ACC112 (cell line): ENCODE measurements at regions not wholly inside any gene's neighbourhood (a gene's known extent, or its start where the extent isn't known, plus 50 kb on each side); places are given as distances from the start of the nearest gene placed in this dataset.

Experiments used
- H2AFZ ChIP-seq: fragments of 200-600 bp; sonication (generic); one replicate; pipeline ENCODE4 v1.6.0; 2017; ENCODE audit warnings: antibody characterized with exemption, low read length; ENCODE audit not compliant: unreplicated experiment
- H3K27ac ChIP-seq: fragments of 200-600 bp; sonication (generic); 2 replicates; pipeline ENCODE4 v1.5.1; 2014; ENCODE audit warnings: low read depth, mild to moderate bottlenecking, antibody characterized with exemption, low read length, moderate library complexity
- H3K27me3 ChIP-seq: fragments of 200-600 bp; sonication (generic); 2 replicates; pipeline ENCODE4 v1.6.1; 2014; ENCODE audit warnings: mild to moderate bottlenecking, antibody characterized with exemption, low read length, moderate library complexity, mixed read lengths; ENCODE audit not compliant: insufficient read depth
- H3K36me3 ChIP-seq: fragments of 200-600 bp; sonication (generic); 2 replicates; pipeline ENCODE4 v1.6.1; 2016; ENCODE audit warnings: mild to moderate bottlenecking, antibody characterized with exemption, low read length, moderate library complexity, mixed read lengths; ENCODE audit not compliant: insufficient read depth
- H3K4me1 ChIP-seq: fragments of 200-600 bp; sonication (generic); one replicate; pipeline ENCODE4 v1.6.1; 2016; ENCODE audit warnings: low read length, mixed read lengths; ENCODE audit not compliant: insufficient read depth, unreplicated experiment, control insufficient read depth
- H3K4me3 ChIP-seq: fragments of 200-600 bp; sonication (generic); 2 replicates; pipeline ENCODE4 v1.5.1; 2014; ENCODE audit warnings: mild to moderate bottlenecking, low read depth, low read length
- H3K79me2 ChIP-seq: fragments of 200-600 bp; sonication (generic); one replicate; pipeline ENCODE4 v1.6.0; 2016; ENCODE audit warnings: low read length; ENCODE audit not compliant: control insufficient read depth, unreplicated experiment, insufficient read depth

GRCh38 chr1:192925609-192926008 lies 116.8 kb downstream of the RGS2 start:
- no peak overlapping the region for H3K4me3 ChIP-seq
- no peaks in the 10 kb centered on the region for H3K27me3 ChIP-seq
- H3K4me1 ChIP-seq: no peaks in the 10 kb centered on the region
- H3K36me3 ChIP-seq: no peaks in the 10 kb centered on the region
- no peaks in the 10 kb centered on the region for H3K79me2 ChIP-seq
- no peak overlapping the region for H2AFZ ChIP-seq
- H3K27ac ChIP-seq: no peak overlapping the region

- H3K4me3 ChIP-seq: no peak overlapping the region
- H3K79me2 ChIP-seq: no peaks in the 10 kb centered on the region
Observed at GRCh38 chr1:192926736-192927135, 117.9 kb downstream of the RGS2 start.

DNA sequence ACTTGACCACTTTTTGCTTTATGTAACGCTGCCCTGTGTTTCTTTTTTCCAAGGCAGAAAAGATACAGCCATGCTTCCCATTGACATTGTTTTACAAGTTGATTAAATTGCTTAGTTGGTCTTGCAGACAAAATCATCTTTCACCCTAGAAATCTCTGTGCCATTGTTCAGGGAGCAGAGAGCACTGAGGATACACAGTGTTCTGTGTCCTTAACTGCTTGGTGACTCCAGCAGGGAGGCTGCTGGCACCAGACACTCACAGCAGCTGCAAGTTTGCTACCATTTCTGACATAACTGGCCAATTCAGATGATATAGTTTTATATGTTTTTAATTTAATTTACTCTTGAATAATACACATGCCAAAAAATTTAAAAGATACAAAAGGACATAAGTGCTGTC lies 118.7 kb downstream of the RGS2 start:
- no peaks in the 10 kb centered on the region for H3K27me3 ChIP-seq
- H3K36me3 ChIP-seq: no peaks in the 10 kb centered on the region
- no peak overlapping the region for H3K27ac ChIP-seq
- H3K4me1 ChIP-seq: no peaks in the 10 kb centered on the region
- no peak overlapping the region for H3K4me3 ChIP-seq
- no peak overlapping the region for H2AFZ ChIP-seq
- H3K79me2 ChIP-seq: no peaks in the 10 kb centered on the region

More at GRCh38 chr1:192926736-192927135, 117.9 kb downstream of the RGS2 start:
- H3K27me3 ChIP-seq: no peaks in the 10 kb centered on the region
- H3K4me1 ChIP-seq: no peaks in the 10 kb centered on the region
- H3K36me3 ChIP-seq: no peaks in the 10 kb centered on the region
- H3K27ac ChIP-seq: no peak overlapping the region
- H2AFZ ChIP-seq: no peak overlapping the region

DNA sequence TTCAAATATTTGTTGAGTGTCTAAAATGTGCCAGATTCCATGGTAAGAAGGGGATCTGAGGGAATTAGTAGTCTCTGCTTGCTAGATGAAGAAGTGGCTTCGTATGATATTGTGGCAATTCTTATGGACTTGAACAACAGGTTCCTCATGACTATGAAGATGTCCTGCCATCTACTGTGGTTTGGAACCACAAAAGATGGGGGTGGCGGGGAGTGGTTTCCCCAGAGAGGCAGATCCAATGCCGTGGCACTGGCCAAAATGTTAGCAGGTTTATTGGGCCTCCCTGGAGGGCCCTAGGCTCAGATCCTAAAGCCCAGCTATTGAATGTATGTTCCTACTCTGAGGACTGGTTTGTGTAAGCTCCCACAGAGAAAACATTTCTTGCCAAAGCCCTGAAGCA lies 120.8 kb downstream of the RGS2 start:
- Histone ChIP-seq H3K4me3 (no peak overlapping the region), H3K79me2 (no peaks in the 10 kb centered on the region), H3K36me3 (no peaks in the 10 kb centered on the region), H2AFZ (no peak overlapping the region), H3K27me3 (no peaks in the 10 kb centered on the region), H3K4me1 (no peaks in the 10 kb centered on the region), H3K27ac (no peak overlapping the region)

- Histone ChIP-seq H3K27me3 (no peaks in the 10 kb centered on the region), H3K4me3 (no peak overlapping the region), H2AFZ (no peak overlapping the region), H3K27ac (no peak overlapping the region), H3K79me2 (no peaks in the 10 kb centered on the region), H3K4me1 (no peaks in the 10 kb centered on the region), H3K36me3 (no peaks in the 10 kb centered on the region)
Observed at GRCh38 chr1:192933744-192934143, 124.9 kb downstream of the RGS2 start.

DNA sequence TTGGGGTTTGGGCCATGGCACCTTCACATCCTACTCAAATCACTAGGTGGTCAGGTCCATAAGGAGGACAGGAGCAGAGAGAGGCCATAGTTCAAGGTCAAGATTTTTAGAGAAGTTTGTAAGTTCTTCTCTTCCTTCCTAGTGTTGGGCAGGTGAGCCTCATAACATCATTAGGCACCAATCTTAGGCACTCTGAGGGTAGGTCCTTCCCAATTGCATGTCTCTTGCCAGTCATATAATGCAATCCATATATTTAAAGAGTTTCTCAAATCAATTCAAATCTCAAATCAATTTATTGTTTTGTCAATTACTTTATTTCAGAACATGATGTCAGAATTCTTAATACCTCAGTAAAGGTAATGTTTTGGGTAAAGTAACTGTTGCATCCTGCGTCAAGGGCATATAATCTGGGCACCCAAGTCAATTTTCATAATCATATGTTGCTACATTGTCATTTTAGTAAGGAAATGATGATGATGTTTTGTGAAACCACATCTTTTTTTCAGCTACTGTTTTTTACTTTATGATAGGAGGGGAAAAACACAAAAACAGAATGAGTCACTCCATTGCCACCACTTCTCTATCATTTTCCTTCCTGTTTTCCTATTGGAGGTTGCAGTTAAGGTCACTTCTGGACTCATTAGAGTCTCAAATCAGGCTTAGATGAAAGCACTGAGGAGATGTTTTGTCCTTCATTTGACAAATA lies 122.7 kb downstream of the UCHL5 start:
- H3K4me3 ChIP-seq: no peak overlapping the region

DNA sequence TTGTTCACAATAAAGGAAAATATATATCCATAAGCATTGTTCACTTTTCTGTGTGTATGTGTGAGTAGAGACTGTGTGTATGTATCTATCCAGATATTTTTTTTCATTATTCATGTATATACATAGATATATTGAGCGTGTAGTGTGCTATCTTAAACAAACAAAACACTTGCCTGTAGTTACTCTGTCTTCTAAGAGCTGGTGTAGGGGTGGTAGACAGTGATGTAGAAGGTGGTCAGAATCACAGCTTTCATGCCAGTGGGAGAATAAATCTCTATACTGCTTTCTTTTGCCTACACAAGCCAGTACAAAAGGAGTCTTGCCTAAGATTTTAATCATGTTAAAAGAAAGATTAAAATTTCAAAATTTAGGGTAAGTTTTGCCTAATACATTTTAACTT lies 122.0 kb downstream of the UCHL5 start:
- H3K27me3 ChIP-seq: no peaks in the 10 kb centered on the region
- no peaks in the 10 kb centered on the region for H3K36me3 ChIP-seq
- no peak overlapping the region for H3K4me3 ChIP-seq
- no peaks in the 10 kb centered on the region for H3K79me2 ChIP-seq
- H2AFZ ChIP-seq: no peak overlapping the region
- no peaks in the 10 kb centered on the region for H3K4me1 ChIP-seq
- no peak overlapping the region for H3K27ac ChIP-seq

More for the DNA sequence above, 122.7 kb downstream of the UCHL5 start:
- Histone ChIP-seq H3K36me3 (no peaks in the 10 kb centered on the region), H3K79me2 (no peaks in the 10 kb centered on the region), H3K4me1 (no peaks in the 10 kb centered on the region), H3K27ac (no peak overlapping the region), H2AFZ (no peak overlapping the region), H3K27me3 (no peaks in the 10 kb centered on the region)

- Histone ChIP-seq H3K4me3 (no peak overlapping the region), H3K27me3 (no peaks in the 10 kb centered on the region), H3K79me2 (no peaks in the 10 kb centered on the region), H3K4me1 (no peaks in the 10 kb centered on the region), H3K36me3 (no peaks in the 10 kb centered on the region), H3K27ac (no peak overlapping the region), H2AFZ (no peak overlapping the region)
Observed at GRCh38 chr1:192939440-192939839, 119.7 kb downstream of the UCHL5 start.

DNA sequence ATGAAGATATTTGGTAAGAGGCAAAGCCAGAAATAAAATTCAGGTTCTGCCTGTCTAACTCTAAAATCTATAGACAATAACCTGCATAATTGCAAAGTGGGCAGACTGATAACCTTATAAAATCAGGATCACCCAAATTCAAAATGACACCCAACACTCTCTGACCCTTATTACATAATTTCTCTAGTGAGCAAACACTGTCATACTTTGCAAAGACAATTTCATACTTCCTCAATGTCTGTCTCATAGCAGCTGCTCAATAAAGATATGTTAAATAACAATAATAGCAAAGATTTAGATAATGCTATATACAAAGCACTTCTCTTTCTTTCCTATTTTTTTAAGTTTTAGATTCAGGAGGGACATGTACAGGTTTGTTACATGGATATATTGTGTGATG lies 118.5 kb downstream of the UCHL5 start:
- Histone ChIP-seq H3K36me3 (no peaks in the 10 kb centered on the region), H3K4me3 (no peak overlapping the region), H2AFZ (no peak overlapping the region), H3K79me2 (no peaks in the 10 kb centered on the region), H3K27me3 (no peaks in the 10 kb centered on the region), H3K27ac (no peak overlapping the region), H3K4me1 (no peaks in the 10 kb centered on the region)

DNA sequence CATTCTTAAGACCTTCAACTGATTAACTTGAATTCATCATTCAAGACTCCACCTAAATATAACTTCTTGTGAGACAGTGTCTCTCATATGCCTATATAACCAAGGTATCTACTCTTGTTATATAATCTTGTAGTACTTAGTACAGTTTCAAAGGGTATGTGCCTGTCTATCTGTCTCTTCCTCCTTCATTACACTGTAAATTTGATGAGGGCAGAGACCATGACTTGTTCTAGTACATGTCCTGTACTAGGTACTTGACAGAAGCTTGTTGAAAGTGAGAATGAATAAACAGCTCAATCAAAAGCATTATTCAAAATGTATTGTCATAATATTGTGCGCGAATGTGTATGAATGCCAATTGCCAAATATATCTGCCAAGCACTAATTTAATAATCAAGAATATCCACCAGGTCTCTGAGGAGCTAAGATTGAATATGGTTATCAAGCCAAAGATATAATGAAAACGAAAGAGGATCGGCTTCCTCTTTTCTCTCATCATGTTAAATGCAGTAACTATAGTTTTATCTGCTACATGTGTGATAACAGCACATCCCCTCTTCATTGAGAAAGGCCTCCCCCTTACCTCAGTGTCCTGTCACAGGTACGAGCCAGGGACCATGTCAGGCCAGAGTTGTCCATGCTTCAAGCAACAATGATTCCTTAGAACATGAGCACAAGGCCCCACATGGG lies 117.3 kb downstream of the UCHL5 start:
- Histone ChIP-seq H3K4me1 (no peaks in the 10 kb centered on the region), H2AFZ (no peak overlapping the region), H3K27ac (no peak overlapping the region), H3K36me3 (no peaks in the 10 kb centered on the region), H3K4me3 (no peak overlapping the region), H3K27me3 (no peaks in the 10 kb centered on the region), H3K79me2 (no peaks in the 10 kb centered on the region)

DNA sequence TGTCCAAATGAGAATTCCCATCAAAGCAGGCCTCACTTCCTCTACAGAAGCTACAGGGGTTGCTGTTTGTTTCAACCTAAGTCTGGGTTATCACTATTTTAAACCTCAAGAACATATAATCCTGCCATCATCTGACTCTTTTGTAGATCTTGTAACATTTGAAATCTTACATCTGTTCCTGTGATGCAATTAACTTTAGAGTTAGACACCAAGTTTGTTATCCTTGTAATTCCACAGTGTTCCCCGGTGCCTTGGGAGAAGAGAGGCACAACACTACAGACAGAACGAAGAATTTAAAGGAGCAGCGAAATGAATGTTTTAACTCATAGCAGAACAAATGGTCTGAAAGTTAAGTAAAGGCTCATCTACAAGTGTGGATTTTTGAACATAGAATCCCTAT lies 116.1 kb downstream of the UCHL5 start:
- Histone ChIP-seq H3K36me3 (no peaks in the 10 kb centered on the region), H3K27me3 (no peaks in the 10 kb centered on the region), H3K79me2 (no peaks in the 10 kb centered on the region), H3K4me1 (no peaks in the 10 kb centered on the region), H3K4me3 (no peak overlapping the region), H3K27ac (no peak overlapping the region), H2AFZ (no peak overlapping the region)
